SK-N-SH treated with all-trans-retinoic acid at 6 μM for 48 hours (cell line): ENCODE measurements at regions not wholly inside any gene's neighbourhood (a gene's known extent, or its start where the extent isn't known, plus 50 kb on each side); places are given as distances from the start of the nearest gene placed in this dataset.

Source experiments
- ATAC-seq: fragments of 200-7000 bp; cut with Tn5 transposase; 3 replicates; pipeline ENCODE4 v1.9.1; 2020; ENCODE audit warnings: mild to moderate bottlenecking, moderate library complexity
- ARNTL ChIP-seq: fragments of 450-650 bp; formaldehyde crosslinking; IDR thresholded peaks from 2 replicates; pipeline ENCODE4 v1.5.0; 2020; ENCODE audit warnings: low read depth, mild to moderate bottlenecking, moderate library complexity, borderline replicate concordance
- BACH2 ChIP-seq: fragments of 250-450 bp; sonication (Bioruptor Pico); IDR thresholded peaks from 2 replicates; pipeline ENCODE4 v1.9.0; 2021; ENCODE audit warnings: mild to moderate bottlenecking, borderline replicate concordance
- CREB5 ChIP-seq: fragments of 250-450 bp; sonication (Bioruptor Pico); IDR thresholded peaks from 2 replicates; pipeline ENCODE4 v1.5.1; 2020; ENCODE audit warnings: low read depth, mild to moderate bottlenecking, moderate library complexity
- CSDC2 ChIP-seq: fragments of 250-450 bp; sonication (Bioruptor Pico); IDR thresholded peaks from 2 replicates; pipeline ENCODE4 v1.5.0; 2020; ENCODE audit warnings: mild to moderate bottlenecking, moderate library complexity
- CSRNP3 ChIP-seq: fragments of 250-450 bp; sonication (Bioruptor Pico); IDR thresholded peaks from 2 replicates; pipeline ENCODE4 v1.5.1; 2021; ENCODE audit warnings: mild to moderate bottlenecking, moderate library complexity
- ESRRG ChIP-seq: fragments of 250-450 bp; sonication (Bioruptor Pico); IDR thresholded peaks from 2 replicates; pipeline ENCODE4 v1.6.1; 2021; ENCODE audit warnings: mild to moderate bottlenecking
- GLIS3 ChIP-seq: fragments of 250-450 bp; sonication (Bioruptor Pico); IDR thresholded peaks from 2 replicates; pipeline ENCODE4 v1.5.0; 2020; ENCODE audit warnings: mild to moderate bottlenecking, moderate library complexity
- ISL1 ChIP-seq: fragments of 250-450 bp; sonication (Bioruptor Pico); IDR thresholded peaks from 2 replicates; pipeline ENCODE4 v2.1.2; 2022; ENCODE audit warnings: mild to moderate bottlenecking, moderate library complexity
- OSR1 ChIP-seq: fragments of 250-450 bp; sonication (Bioruptor Pico); IDR thresholded peaks from 2 replicates; pipeline ENCODE4 v1.8.0; 2022; ENCODE audit warnings: moderate library complexity, mild to moderate bottlenecking, inconsistent platforms
- PATZ1 ChIP-seq: fragments of 250-450 bp; sonication (Bioruptor Pico); IDR thresholded peaks from 2 replicates; pipeline ENCODE4 v1.8.0; 2020; ENCODE audit warnings: mild to moderate bottlenecking, moderate library complexity, borderline replicate concordance
- POU6F1 ChIP-seq: fragments of 250-450 bp; sonication (Bioruptor Pico); IDR thresholded peaks from 2 replicates; pipeline ENCODE4 v1.8.0; 2021; ENCODE audit warnings: low read depth, mild to moderate bottlenecking, moderate library complexity, borderline replicate concordance
- PPARA ChIP-seq: fragments of 250-450 bp; sonication (Bioruptor Pico); IDR thresholded peaks from 2 replicates; pipeline ENCODE4 v1.5.0; 2020; ENCODE audit warnings: mild to moderate bottlenecking, borderline replicate concordance
- RARB ChIP-seq: fragments of 250-450 bp; sonication (Bioruptor Pico); IDR thresholded peaks from 2 replicates; pipeline ENCODE4 v1.8.0; 2021; ENCODE audit warnings: mild to moderate bottlenecking, moderate library complexity
- SNAI2 ChIP-seq: fragments of 250-450 bp; sonication (Bioruptor Pico); IDR thresholded peaks from 2 replicates; pipeline ENCODE4 v1.5.0; 2020; ENCODE audit warnings: mild to moderate bottlenecking, moderate library complexity
- TCF4 ChIP-seq: fragments of 250-450 bp; sonication (Bioruptor Pico); IDR thresholded peaks from 2 replicates; pipeline ENCODE4 v1.8.0; 2021; ENCODE audit warnings: mild to moderate bottlenecking, moderate library complexity, borderline replicate concordance
- TOX ChIP-seq: fragments of 250-450 bp; sonication (Bioruptor Pico); IDR thresholded peaks from 2 replicates; pipeline ENCODE4 v1.8.0; 2021; ENCODE audit warnings: mild to moderate bottlenecking, moderate library complexity, borderline replicate concordance
- TSHZ2 ChIP-seq: fragments of 250-450 bp; sonication (Bioruptor Pico); IDR thresholded peaks from 2 replicates; pipeline ENCODE4 v1.5.0; 2020; ENCODE audit warnings: mild to moderate bottlenecking, moderate library complexity
- ZC3H10 ChIP-seq: fragments of 250-450 bp; sonication (Bioruptor Pico); IDR thresholded peaks from 2 replicates; pipeline ENCODE4 v1.5.1; 2021; ENCODE audit warnings: mild to moderate bottlenecking, moderate library complexity
- ZFP3 ChIP-seq: fragments of 250-450 bp; sonication (Bioruptor Pico); IDR thresholded peaks from 2 replicates; pipeline ENCODE4 v1.5.0; 2020; ENCODE audit warnings: mild to moderate bottlenecking, moderate library complexity
- ZFP30 ChIP-seq: fragments of 450-650 bp; formaldehyde crosslinking; IDR thresholded peaks from 2 replicates; pipeline ENCODE4 v1.5.0; 2022; ENCODE audit warnings: mild to moderate bottlenecking, moderate library complexity
- ZNF565 ChIP-seq: fragments of 450-650 bp; formaldehyde crosslinking; conservative IDR thresholded peaks from 2 replicates; pipeline ENCODE4 v1.5.0; 2020; ENCODE audit warnings: low read depth, mild to moderate bottlenecking, moderate library complexity
- ZNF70 ChIP-seq: fragments of 450-650 bp; formaldehyde crosslinking; IDR thresholded peaks from 2 replicates; pipeline ENCODE4 v1.5.0; 2020; ENCODE audit warnings: mild to moderate bottlenecking, moderate library complexity
- ZNF8 ChIP-seq: fragments of 450-650 bp; formaldehyde crosslinking; IDR thresholded peaks from 2 replicates; pipeline ENCODE4 v1.5.0; 2020; ENCODE audit warnings: mild to moderate bottlenecking, moderate library complexity

GRCh38 chr4:133802359-133803140 is 399.0 kb downstream of the PABPC4L start:
- TF ChIP-seq ARNTL (CRISPR knock-in tag) (no peak), ESRRG (no peak), ZFP30 (CRISPR knock-in tag) (no peak), TSHZ2 (CRISPR knock-in tag) (no peak), CSDC2 (CRISPR knock-in tag) (no peak), OSR1 (CRISPR knock-in tag) (no peak), TOX (CRISPR knock-in tag) (no peak), CREB5 (CRISPR knock-in tag) (no peak), PPARA (CRISPR knock-in tag) (no peak), ZNF565 (CRISPR knock-in tag) (no peak), TCF4 (CRISPR knock-in tag) (no peak), ZNF70 (CRISPR knock-in tag) (no peak), BACH2 (no peak), ZNF8 (no peak), SNAI2 (no peak), POU6F1 (CRISPR knock-in tag) (no peak), ZFP3 (CRISPR knock-in tag) (no peak)
- ATAC-seq: no peak

DNA sequence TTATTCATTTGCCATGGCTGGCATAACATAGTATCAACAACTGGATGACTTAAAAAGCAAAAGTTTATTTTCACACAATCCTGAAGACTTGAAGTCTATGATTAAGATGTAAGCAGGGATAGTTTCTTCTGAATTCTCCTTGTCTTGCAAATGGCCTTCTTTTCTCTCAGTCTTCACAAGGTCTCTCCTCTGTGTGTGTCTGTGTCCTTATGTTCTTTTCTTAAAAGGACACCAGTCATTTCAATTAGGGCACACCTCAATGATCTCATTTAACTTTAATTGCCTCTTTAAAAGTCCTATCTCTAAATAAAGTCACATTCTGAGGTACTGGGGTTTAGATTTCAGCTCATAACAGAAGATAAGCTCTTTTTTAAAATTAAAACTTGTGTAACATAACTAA is 399.7 kb downstream of the PABPC4L start:
- ATAC-seq: no peak
- no peak for TF ChIP-seq GLIS3 (CRISPR knock-in tag)
- no peak for TF ChIP-seq CSDC2 (CRISPR knock-in tag)
- TF ChIP-seq PATZ1 (CRISPR knock-in tag): no peak
- TF ChIP-seq BACH2: no peak

DNA sequence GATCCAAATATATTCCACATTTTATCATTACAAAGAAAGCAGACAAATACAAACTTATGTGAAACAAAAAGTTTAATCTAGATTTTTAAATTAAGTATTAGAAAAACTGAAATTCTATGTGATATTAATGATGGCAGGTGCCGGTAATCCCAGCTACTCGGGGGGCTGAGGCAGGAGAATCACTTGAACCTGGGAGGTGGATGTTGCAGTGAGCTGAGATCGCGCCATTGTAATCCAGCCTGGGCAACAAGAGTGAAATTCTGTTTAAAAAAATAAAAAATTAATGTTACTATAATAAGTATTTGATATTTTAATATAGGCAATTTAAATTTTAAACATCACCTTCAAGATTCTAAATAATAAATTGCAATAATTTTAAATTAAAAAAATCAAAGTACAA is 400.6 kb downstream of the PABPC4L start:
- TF ChIP-seq PATZ1 (CRISPR knock-in tag) (no peak), ZC3H10 (no peak), TCF4 (CRISPR knock-in tag) (no peak), TOX (CRISPR knock-in tag) (no peak), BACH2 (no peak), CSDC2 (CRISPR knock-in tag) (no peak), ZNF565 (CRISPR knock-in tag) (no peak), ZNF70 (CRISPR knock-in tag) (no peak), TSHZ2 (CRISPR knock-in tag) (no peak), ESRRG (no peak), ISL1 (no peak), RARB (CRISPR knock-in tag) (no peak), PPARA (CRISPR knock-in tag) (no peak), ARNTL (CRISPR knock-in tag) (no peak), SNAI2 (no peak), CSRNP3 (CRISPR knock-in tag) (no peak), OSR1 (CRISPR knock-in tag) (no peak)
- TF ChIP-seq, all 23 proteins: peak for 0

More for the DNA sequence above, 400.6 kb downstream of the PABPC4L start:
- ATAC-seq: no peak
